Glutamatergic neuron (in vitro differentiated cells): ENCODE measurements at regions not wholly inside any gene's neighbourhood (a gene's known extent, or its start where the extent isn't known, plus 50 kb on each side); places are given as distances from the start of the nearest gene placed in this dataset.

ENCODE experiments used
- DNase-seq: peaks from one replicate; pipeline ENCODE4 v3.0.0; 2022
- H3K27ac Mint-ChIP-seq: one replicate; pipeline ENCODE4 v1.8.0; 2020; ENCODE audit warnings: mild to moderate bottlenecking, mixed read lengths, inconsistent platforms; ENCODE audit not compliant: unreplicated experiment
- H3K27me3 Mint-ChIP-seq: one replicate; pipeline ENCODE4 v1.8.0; 2020; ENCODE audit warnings: mild to moderate bottlenecking, moderate library complexity, mixed read lengths, inconsistent platforms; ENCODE audit not compliant: unreplicated experiment
- H3K36me3 Mint-ChIP-seq: one replicate; pipeline ENCODE4 v1.8.0; 2020; ENCODE audit warnings: mild to moderate bottlenecking, mixed read lengths, inconsistent platforms; ENCODE audit not compliant: unreplicated experiment
- H3K4me1 Mint-ChIP-seq: one replicate; pipeline ENCODE4 v1.8.0; 2020; ENCODE audit warnings: mild to moderate bottlenecking, low read depth, mixed read lengths, inconsistent platforms; ENCODE audit not compliant: unreplicated experiment
- H3K4me3 Mint-ChIP-seq: one replicate; pipeline ENCODE4 v1.8.0; 2020; ENCODE audit warnings: mild to moderate bottlenecking, mixed read lengths, inconsistent platforms; ENCODE audit not compliant: unreplicated experiment
- H3K9me3 Mint-ChIP-seq: one replicate; pipeline ENCODE4 v1.8.0; 2020; ENCODE audit warnings: mild to moderate bottlenecking, moderate library complexity, mixed read lengths, inconsistent platforms; ENCODE audit not compliant: unreplicated experiment
- CTCF ChIP-seq: fragments of 200-600 bp; sonication (generic); IDR thresholded peaks from one replicate; pipeline ENCODE4 v1.5.0; 2021; ENCODE audit not compliant: partially characterized antibody, unreplicated experiment

- Mint-ChIP-seq H3K4me1 (peaks cover 28% of the 10 kb centered on the region), H3K27ac (no peak overlapping the region), H3K4me3 (no peak overlapping the region), H3K27me3 (peaks cover 1% of the 10 kb centered on the region), H3K9me3 (peaks cover 9% of the 10 kb centered on the region), H3K36me3 (peaks cover 5% of the 10 kb centered on the region)
- no peak for TF ChIP-seq CTCF
- DNase-seq, result no peak
Observed at GRCh38 chr3:25169151-25169550, 258.9 kb upstream of the RARB start.

- peaks cover 5% of the 10 kb centered on the region for H3K36me3 Mint-ChIP-seq
- peaks cover 28% of the 10 kb centered on the region for H3K4me1 Mint-ChIP-seq
- peaks cover 10% of the 10 kb centered on the region for H3K9me3 Mint-ChIP-seq
- no peak for TF ChIP-seq CTCF
- no peak for DNase-seq
- peaks cover 1% of the 10 kb centered on the region for H3K27me3 Mint-ChIP-seq
- H3K4me3 Mint-ChIP-seq, result no peak overlapping the region
- no peak overlapping the region for H3K27ac Mint-ChIP-seq
Observed at GRCh38 chr3:25170021-25170420, 258.0 kb upstream of the RARB start.

GRCh38 chr3:25171118-25171807 lies 256.8 kb upstream of the RARB start:
- peaks cover 1% of the 10 kb centered on the region for H3K27me3 Mint-ChIP-seq
- DNase-seq, result peak; percentile 17
- peaks cover 5% of the 10 kb centered on the region for H3K36me3 Mint-ChIP-seq
- H3K4me3 Mint-ChIP-seq, result peak overlapping the region; percentile 65
- peak overlapping the region; percentile 97 for H3K27ac Mint-ChIP-seq
- H3K4me1 Mint-ChIP-seq, result peaks cover 25% of the 10 kb centered on the region
- peaks cover 10% of the 10 kb centered on the region for H3K9me3 Mint-ChIP-seq
- TF ChIP-seq CTCF, result no peak

GRCh38 chr3:25171897-25172296 lies 256.2 kb upstream of the RARB start:
- Mint-ChIP-seq H3K4me1 (peaks cover 21% of the 10 kb centered on the region), H3K27ac (peak overlapping the region; percentile 97), H3K36me3 (peaks cover 5% of the 10 kb centered on the region), H3K4me3 (peak overlapping the region; percentile 69), H3K9me3 (peaks cover 10% of the 10 kb centered on the region), H3K27me3 (peaks cover 1% of the 10 kb centered on the region)
- TF ChIP-seq CTCF, result no peak
- no peak for DNase-seq

- Mint-ChIP-seq H3K27ac (no peak overlapping the region), H3K4me3 (no peak overlapping the region)
Observed at GRCh38 chr3:25173606-25174005, 254.5 kb upstream of the RARB start.

More at GRCh38 chr3:25173606-25174005, 254.5 kb upstream of the RARB start:
- Mint-ChIP-seq H3K36me3 (peaks cover 2% of the 10 kb centered on the region), H3K9me3 (peaks cover 8% of the 10 kb centered on the region), H3K4me1 (peaks cover 21% of the 10 kb centered on the region), H3K27me3 (peaks cover 1% of the 10 kb centered on the region)
- TF ChIP-seq CTCF, result no peak
- no peak for DNase-seq
